Epithelial cell of esophagus (primary cell): ENCODE measurements at regions not wholly inside any gene's neighbourhood (a gene's known extent, or its start where the extent isn't known, plus 50 kb on each side); places are given as distances from the start of the nearest gene placed in this dataset.

ENCODE experiments used
- DNase-seq: peaks from one replicate; pipeline ENCODE4 v3.0.0; 2010; ENCODE audit warnings: low read depth
- H3K4me3 ChIP-seq: 2 replicates; pipeline ENCODE4 v1.5.1; 2011; ENCODE audit warnings: mild to moderate bottlenecking, low read length, control low read depth
- CTCF ChIP-seq: IDR thresholded peaks from 2 replicates; pipeline ENCODE4 v1.5.1; 2011; ENCODE audit warnings: low read depth, mild to moderate bottlenecking, low read length, control low read depth, inconsistent platforms; ENCODE audit not compliant: insufficient read depth; ENCODE audit errors: missing control alignments

GRCh38 chr12:19947344-19947743, 421.0 kb upstream of the PDE3A start:
- no peak overlapping the region for H3K4me3 ChIP-seq
- TF ChIP-seq CTCF = no peak
- DNase-seq = no peak

GRCh38 chr12:19951664-19952063, 416.7 kb upstream of the PDE3A start:
- DNase-seq = no peak
- no peak for TF ChIP-seq CTCF
- H3K4me3 ChIP-seq = no peak overlapping the region

GRCh38 chr12:19953734-19954133, 414.6 kb upstream of the PDE3A start:
- DNase-seq = no peak
- H3K4me3 ChIP-seq = no peak overlapping the region
- no peak for TF ChIP-seq CTCF

- DNase-seq = no peak
- no peak overlapping the region for H3K4me3 ChIP-seq
- TF ChIP-seq CTCF = no peak
Measured at GRCh38 chr12:19954163-19954562, 414.2 kb upstream of the PDE3A start.

- TF ChIP-seq CTCF = no peak
- DNase-seq = no peak
Measured at GRCh38 chr12:19957308-19958125, 410.8 kb upstream of the PDE3A start.

GRCh38 chr12:19958389-19958788, 409.9 kb upstream of the PDE3A start:
- no peak overlapping the region for H3K4me3 ChIP-seq
- DNase-seq = no peak
- TF ChIP-seq CTCF = no peak

More at GRCh38 chr12:19957308-19958125, 410.8 kb upstream of the PDE3A start:
- no peak overlapping the region for H3K4me3 ChIP-seq

- DNase-seq = no peak
- no peak overlapping the region for H3K4me3 ChIP-seq
- no peak for TF ChIP-seq CTCF
Measured at GRCh38 chr12:19959353-19959752, 409.0 kb upstream of the PDE3A start.
